ENCODE measurements at regions not wholly inside any gene's neighbourhood (a gene's known extent, or its start where the extent isn't known, plus 50 kb on each side); places are given as distances from the start of the nearest gene placed in this dataset.
"Not testable (repeated sequence)": the region's sequence is repeated elsewhere in the genome, so short reads cannot be mapped to it uniquely, and the experiment has no call there.

GRCh38 chr9:88816141-88816540, 175.1 kb upstream of the S1PR3 start:
- no peak for DNase-seq (ENCODE audit: low read depth in 2 of 2)

DNA sequence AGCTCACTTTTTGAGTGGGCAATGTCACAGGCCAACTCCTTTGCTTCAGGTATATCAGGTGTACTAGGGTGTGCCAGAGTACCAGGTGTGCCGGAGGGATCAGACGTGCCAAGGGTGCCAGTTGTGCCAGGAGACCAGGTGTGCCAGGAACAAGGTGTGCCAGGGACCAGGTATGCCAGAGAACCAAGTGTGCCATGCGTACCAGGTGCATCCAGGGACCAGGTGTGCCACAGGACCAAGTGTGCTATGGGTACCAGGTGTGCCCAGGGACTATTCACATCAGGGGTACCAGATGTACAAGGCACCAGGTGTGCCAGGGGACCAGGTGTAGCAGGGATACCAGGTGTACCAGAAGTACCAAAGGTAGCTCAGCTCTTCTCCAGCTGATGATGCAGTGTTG, 174.7 kb upstream of the S1PR3 start:
- DNase-seq (ENCODE audit: low read depth in 2 of 2): no peak

GRCh38 chr9:88817628-88818027, 173.6 kb upstream of the S1PR3 start:
- DNase-seq (ENCODE audit: low read depth in 2 of 2): no peak

DNA sequence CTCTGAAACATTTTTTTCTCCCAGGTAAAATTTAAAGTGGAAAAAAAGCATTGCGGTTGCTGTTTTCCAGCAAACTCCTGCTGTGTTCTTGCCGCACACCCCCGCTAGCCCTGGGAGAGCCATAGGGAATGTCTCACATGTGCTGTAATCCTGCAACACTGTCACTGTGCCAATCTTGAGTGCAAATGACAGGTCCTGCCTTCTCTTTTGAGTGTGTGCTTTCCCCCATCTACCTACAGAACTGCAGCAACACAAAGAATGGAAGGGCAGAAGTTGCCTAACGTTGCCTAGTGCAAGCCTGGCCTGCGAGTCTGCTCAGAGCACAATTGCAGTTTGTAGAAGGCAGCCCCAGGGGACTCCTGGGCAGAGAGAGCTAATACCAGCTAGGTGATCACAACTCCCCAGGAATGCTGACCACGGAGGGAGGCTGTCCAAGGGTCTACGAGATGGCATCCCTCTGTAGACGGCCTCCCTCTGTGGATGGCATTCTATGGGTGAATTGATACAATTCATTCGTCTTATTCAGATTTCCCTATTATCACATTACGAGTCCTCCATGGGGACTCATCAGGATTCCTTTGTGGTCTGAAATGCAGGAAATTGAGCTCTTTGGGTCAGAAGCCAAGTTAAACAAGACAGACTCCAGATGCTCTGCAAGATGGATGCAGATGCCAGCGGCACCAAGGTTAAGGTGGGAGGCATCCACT, 172.6 kb upstream of the S1PR3 start:
- no peak for DNase-seq (ENCODE audit: low read depth in 2 of 2)

- no peak for DNase-seq (ENCODE audit: low read depth in 2 of 2)
These were observed 171.8 kb upstream of the S1PR3 start for GRCh38 chr9:88819476-88819875.

DNA sequence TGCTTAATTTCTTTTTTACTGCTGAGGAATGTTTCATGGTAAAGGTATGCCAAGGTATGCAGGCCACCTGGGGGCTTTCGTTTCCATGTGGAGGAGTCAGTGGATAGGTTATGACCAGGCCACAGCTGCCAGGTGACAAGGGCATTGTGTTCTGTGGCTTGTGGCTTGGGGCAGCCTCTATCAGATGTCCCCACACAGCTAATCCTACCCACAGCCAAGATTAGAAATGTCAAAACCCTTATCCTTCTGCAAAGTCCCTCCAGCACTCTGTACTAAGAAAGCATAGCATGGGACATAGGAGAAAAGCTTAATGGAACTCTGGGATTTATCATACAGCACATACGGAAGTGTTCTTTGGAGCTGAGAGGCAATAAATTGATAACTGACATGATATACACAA, 171.2 kb upstream of the S1PR3 start:
- no peak for DNase-seq (ENCODE audit: low read depth in 2 of 2)

DNA sequence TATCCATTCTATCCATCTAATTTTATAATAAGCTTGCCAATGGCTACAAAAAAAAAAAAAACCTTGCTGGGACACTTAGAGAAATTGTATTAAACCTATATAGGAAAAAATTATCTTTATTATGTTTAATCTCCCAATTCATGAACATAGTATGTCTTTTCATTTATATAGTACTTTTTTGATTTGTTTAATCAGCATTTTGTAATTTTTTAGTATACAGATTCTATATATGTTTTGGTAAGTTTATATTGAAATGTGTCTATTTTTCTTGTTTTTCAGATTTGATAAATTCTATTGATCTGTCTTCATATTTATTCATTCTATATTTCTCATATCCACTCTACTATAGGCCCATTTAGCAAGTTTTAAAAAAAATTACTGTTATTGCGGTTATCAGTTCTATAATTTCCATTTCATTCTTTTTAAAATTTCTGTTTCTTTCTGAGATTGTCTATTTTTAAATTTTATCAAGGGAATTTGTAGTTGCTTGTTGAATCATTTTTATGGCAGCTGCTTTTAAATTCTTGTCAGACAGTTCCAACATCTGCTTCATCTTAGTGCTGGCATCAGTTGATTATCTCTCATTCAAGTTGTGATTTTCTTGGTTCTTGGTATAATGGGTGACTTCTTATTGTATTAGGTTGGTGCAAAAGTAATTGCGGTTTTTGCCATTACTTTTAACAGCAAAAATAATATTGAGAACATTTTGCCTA, 170.1 kb upstream of the S1PR3 start:
- DNase-seq (ENCODE audit: low read depth in 2 of 2): no peak

- DNase-seq (ENCODE audit: low read depth in 2 of 2): no peak
These were observed 169.5 kb upstream of the S1PR3 start for GRCh38 chr9:88821746-88822106.

DNA sequence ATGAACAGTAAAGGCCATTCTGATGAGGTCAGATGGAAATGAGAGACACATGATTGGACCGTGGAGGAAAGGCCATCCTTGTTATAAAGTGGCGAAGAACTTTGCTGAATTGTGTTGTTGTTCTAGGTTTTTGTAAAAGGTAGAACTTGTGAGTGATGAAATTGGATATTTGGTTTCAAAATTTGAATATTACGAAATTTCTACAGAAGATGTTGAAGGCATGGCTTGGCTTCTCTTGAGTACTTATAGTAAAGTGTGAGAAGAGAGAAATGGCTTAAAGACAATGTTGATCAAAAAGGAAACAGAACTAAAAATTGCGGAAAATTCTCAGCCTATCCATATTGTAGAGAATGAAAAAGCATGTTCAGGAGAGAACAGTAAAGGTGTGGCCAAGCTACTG, 166.6 kb upstream of the S1PR3 start:
- DNase-seq (ENCODE audit: low read depth in 2 of 2): no peak

DNA sequence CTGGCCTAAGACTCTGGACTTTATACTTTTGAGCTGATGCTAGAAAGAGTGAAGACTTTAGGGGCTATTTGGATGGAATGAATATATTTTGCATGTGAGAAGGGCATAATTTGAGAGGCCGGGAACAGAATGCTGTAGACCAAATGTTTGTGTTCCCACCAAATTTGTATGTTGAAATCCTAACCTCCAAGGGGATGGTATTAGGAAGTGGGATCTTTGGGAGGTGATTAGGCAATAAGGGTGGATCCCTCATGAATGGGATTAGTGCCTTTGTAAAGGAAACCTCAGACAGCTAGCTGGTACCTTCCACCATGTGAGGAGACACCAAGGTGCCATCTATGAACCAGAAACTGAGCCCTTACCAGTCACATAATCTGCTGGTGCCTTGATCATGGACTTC, 165.1 kb upstream of the S1PR3 start:
- no peak for DNase-seq (ENCODE audit: low read depth in 2 of 2)

DNA sequence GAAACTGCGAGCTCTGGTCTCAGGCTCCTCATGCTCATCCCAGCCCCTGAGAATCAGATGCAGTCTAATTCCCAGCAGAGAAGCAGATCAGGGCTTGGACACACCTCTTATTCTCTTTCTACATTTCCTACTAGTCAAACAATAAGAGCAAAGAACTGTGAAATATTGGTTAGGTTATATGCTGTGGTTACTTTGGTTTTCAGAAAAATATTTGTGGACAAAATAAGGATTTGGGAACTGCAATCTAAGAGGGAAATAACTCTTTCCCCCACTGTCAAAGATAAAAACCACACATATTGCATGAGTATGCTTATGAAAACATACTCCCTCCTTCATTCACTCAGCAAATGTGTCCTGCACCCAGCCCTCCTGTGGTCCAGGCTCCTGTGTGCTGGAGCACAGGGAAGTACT, 164.5 kb upstream of the S1PR3 start:
- DNase-seq (ENCODE audit: low read depth in 2 of 2): no peak

- DNase-seq (ENCODE audit: low read depth in 2 of 2): no peak
These were observed 163.2 kb upstream of the S1PR3 start for GRCh38 chr9:88828018-88828417.

DNA sequence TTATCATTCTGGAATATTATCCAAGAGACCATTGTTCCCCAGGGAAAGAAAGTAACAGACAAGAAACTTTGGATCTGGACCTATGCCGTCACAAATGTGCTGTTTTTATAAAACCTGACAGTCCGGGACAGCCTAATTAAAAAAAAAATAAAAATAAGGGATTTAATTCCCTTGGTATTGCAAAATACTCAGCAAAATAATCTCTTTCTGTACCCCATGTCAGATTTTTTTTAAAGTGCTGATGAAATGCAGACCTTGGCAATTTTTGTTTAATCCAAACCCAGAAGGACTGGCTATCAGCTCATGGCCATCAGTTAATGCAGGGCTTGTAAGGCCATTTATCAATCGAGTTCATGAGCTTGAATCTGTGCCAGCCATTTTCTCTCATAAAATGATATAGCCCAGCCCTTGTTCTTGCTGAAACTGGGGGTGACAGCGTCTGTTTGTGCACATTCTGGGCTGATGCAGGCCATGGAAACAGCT, 162.7 kb upstream of the S1PR3 start:
- no peak for DNase-seq (ENCODE audit: low read depth in 2 of 2)

DNA sequence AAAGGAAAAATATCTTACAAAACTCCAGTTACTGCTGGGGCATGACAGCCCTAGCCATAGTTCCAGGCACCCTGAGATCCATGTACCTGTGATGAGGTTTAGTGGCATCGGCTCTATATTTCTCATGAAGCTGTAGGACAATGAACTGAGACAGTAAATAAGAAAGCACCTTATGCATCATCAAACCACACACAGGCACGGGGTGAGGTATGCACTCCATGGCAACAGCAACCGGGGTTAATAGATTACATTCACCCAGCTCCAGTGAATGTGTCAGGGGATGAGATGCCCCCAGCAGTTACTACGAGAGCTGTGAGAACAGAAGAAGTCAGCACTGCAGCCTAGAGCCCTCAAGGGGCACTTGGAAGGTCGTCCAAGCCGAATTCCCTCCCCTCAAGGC, 162.0 kb upstream of the S1PR3 start:
- DNase-seq (ENCODE audit: low read depth in 2 of 2): peak in 1 of 2 donors; percentile 27

DNA sequence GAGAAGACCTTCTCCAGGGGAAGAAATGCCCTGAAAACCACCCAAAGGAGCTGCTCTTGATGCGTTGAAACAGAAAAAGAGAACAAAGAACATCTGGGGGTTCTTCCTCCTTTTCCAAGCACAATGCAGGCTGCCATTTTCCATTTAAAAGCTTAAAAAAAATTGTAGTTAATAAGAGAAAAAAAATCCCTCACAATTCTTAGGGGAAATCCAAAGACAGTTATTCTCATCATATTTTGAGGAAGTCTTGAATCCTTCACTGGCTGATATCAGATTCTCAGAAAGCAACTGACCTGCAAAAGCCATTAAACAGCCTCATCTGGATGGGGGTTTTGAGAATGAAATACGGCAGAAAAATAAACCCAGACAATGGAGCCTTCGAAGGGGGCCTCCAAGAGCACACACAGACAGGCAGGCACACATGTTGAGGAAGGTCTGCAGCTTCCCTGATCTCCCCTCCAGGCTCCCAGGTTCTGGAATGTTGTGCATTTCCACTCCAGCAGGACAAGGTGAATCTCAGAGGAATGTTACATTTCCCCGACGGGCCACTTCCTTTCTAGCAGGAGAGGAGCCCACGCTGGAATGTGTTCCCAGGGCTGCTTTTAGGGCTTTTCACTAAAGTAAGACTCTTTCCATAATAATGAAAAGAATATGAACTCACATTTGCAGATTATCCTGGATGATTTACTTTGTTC, 159.4 kb upstream of the S1PR3 start:
- DNase-seq (ENCODE audit: low read depth in 2 of 2): no peak

- DNase-seq (ENCODE audit: low read depth in 2 of 2): no peak
These were observed 157.3 kb upstream of the S1PR3 start for GRCh38 chr9:88833946-88834345.

- no peak for DNase-seq (ENCODE audit: low read depth in 2 of 2)
These were observed 156.2 kb upstream of the S1PR3 start for GRCh38 chr9:88835038-88835466.

GRCh38 chr9:88835772-88836171, 155.5 kb upstream of the S1PR3 start:
- DNase-seq (ENCODE audit: low read depth in 2 of 2): no peak

- no peak for DNase-seq (ENCODE audit: low read depth in 2 of 2)
These were observed 153.5 kb upstream of the S1PR3 start for GRCh38 chr9:88837731-88838130.

- not testable (repeated sequence) for DNase-seq (ENCODE audit: low read depth in 2 of 2)
These were observed 141.4 kb upstream of the S1PR3 start for GRCh38 chr9:88849878-88850277.

DNA sequence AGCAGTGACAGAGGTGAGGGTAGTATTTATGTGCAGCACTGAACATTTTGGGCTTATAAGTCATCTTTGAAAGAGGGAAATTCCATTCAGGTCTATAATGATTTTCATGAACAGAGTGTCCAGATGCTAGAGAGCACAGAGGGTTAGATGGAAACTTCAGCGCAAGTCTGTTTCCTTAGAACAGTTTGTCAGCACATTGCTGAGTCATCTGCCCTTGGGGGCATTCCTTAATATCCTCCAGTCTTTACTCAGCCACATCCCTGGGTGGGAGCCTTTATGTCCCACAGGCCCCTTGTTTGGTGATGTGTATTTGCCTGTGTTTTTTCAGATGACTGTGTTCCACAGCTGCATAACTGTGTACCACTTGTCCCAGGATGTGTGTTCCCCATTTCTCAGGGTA, 138.5 kb upstream of the S1PR3 start:
- DNase-seq (ENCODE audit: low read depth in 2 of 2): no peak

GRCh38 chr9:88870627-88871026, 120.6 kb upstream of the S1PR3 start:
- DNase-seq (ENCODE audit: low read depth in 2 of 2): no peak

- DNase-seq (ENCODE audit: low read depth in 2 of 2): no peak
These were observed 119.6 kb upstream of the S1PR3 start for GRCh38 chr9:88871669-88872068.
